HEK293 (cell line): ENCODE measurements at regions not wholly inside any gene's neighbourhood (a gene's known extent, or its start where the extent isn't known, plus 50 kb on each side); places are given as distances from the start of the nearest gene placed in this dataset.

Experiments
- HOXA7 ChIP-seq: sonication (generic); formaldehyde crosslinking; IDR thresholded peaks from 2 replicates; pipeline ENCODE4 v1.8.1; 2022; ENCODE audit warnings: missing genetic modification reagents, borderline replicate concordance
- KLF10 ChIP-seq: fragments of 450-650 bp; IDR thresholded peaks from 2 replicates; pipeline ENCODE4 v1.5.1; 2018; ENCODE audit warnings: missing biosample characterization, mild to moderate bottlenecking, missing genetic modification characterization
- KLF7 ChIP-seq: fragments of 450-650 bp; formaldehyde crosslinking; IDR thresholded peaks from 2 replicates; pipeline ENCODE4 v1.5.1; 2016; ENCODE audit warnings: missing biosample characterization, missing genetic modification characterization, borderline replicate concordance
- SP2 ChIP-seq: fragments of 450-650 bp; formaldehyde crosslinking; IDR thresholded peaks from 2 replicates; pipeline ENCODE4 v1.5.1; 2016; ENCODE audit warnings: missing biosample characterization, missing genetic modification characterization
- YY1 ChIP-seq: fragments of 450-650 bp; formaldehyde crosslinking; IDR thresholded peaks from 2 replicates; pipeline ENCODE4 v1.5.1; 2018; ENCODE audit warnings: missing biosample characterization, missing genetic modification characterization
- ZFP37 ChIP-seq: fragments of 450-650 bp; formaldehyde crosslinking; IDR thresholded peaks from 2 replicates; pipeline ENCODE4 v1.5.1; 2016; ENCODE audit warnings: missing biosample characterization, missing genetic modification characterization
- ZNF362 ChIP-seq: fragments of 450-650 bp; formaldehyde crosslinking; IDR thresholded peaks from 2 replicates; pipeline ENCODE4 v1.5.1; 2016; ENCODE audit warnings: missing biosample characterization, missing genetic modification characterization
- ZNF623 ChIP-seq: fragments of 450-650 bp; formaldehyde crosslinking; IDR thresholded peaks from 2 replicates; pipeline ENCODE4 v1.5.1; 2016; ENCODE audit warnings: missing biosample characterization, missing genetic modification characterization
- ZXDB ChIP-seq: fragments of 450-650 bp; formaldehyde crosslinking; IDR thresholded peaks from 2 replicates; pipeline ENCODE4 v1.5.1; 2016; ENCODE audit warnings: missing biosample characterization, missing genetic modification characterization
- TF ChIP-seq, protein P1 (sequence below): fragments of 450-650 bp; formaldehyde crosslinking; IDR thresholded peaks from 2 replicates; pipeline ENCODE4 v1.5.1; 2016; ENCODE audit warnings: missing biosample characterization, missing genetic modification characterization
- TF ChIP-seq, protein P2 (sequence below): fragments of 450-650 bp; formaldehyde crosslinking; IDR thresholded peaks from 2 replicates; pipeline ENCODE4 v1.5.1; 2016; ENCODE audit warnings: missing biosample characterization, missing genetic modification characterization

DNA sequence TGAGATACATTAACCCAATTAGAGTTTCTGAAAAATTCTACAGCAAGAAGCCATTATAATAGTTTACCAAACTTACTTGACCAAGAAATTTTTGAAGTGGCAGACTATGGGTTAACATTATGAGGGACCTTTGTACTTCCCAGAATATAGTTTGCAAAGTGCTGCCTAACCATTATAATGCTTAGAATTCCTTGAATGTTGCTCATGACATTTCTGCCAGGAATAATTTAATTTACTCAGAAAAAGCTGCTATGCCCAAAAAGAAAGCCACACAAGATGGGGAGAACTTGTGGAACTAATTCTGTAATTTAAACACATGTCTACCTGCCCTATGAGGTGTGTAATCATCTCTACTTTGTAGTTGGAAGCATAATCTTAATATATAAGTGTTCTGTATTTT lies 58.1 kb upstream of the MYCBP2 start:
- TF ChIP-seq ZFP37 (tag by site-specific recombination) (no peak), HOXA7 (no peak), KLF7 (no peak), YY1 (tag by site-specific recombination) (no peak), ZNF623 (tag by site-specific recombination) (no peak), SP2 (no peak), KLF10 (tag by site-specific recombination) (no peak), ZXDB (tag by site-specific recombination) (no peak), ZNF362 (no peak)
- TF ChIP-seq, protein P1, sequence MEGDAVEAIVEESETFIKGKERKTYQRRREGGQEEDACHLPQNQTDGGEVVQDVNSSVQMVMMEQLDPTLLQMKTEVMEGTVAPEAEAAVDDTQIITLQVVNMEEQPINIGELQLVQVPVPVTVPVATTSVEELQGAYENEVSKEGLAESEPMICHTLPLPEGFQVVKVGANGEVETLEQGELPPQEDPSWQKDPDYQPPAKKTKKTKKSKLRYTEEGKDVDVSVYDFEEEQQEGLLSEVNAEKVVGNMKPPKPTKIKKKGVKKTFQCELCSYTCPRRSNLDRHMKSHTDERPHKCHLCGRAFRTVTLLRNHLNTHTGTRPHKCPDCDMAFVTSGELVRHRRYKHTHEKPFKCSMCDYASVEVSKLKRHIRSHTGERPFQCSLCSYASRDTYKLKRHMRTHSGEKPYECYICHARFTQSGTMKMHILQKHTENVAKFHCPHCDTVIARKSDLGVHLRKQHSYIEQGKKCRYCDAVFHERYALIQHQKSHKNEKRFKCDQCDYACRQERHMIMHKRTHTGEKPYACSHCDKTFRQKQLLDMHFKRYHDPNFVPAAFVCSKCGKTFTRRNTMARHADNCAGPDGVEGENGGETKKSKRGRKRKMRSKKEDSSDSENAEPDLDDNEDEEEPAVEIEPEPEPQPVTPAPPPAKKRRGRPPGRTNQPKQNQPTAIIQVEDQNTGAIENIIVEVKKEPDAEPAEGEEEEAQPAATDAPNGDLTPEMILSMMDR = no peak
- TF ChIP-seq, protein P2, sequence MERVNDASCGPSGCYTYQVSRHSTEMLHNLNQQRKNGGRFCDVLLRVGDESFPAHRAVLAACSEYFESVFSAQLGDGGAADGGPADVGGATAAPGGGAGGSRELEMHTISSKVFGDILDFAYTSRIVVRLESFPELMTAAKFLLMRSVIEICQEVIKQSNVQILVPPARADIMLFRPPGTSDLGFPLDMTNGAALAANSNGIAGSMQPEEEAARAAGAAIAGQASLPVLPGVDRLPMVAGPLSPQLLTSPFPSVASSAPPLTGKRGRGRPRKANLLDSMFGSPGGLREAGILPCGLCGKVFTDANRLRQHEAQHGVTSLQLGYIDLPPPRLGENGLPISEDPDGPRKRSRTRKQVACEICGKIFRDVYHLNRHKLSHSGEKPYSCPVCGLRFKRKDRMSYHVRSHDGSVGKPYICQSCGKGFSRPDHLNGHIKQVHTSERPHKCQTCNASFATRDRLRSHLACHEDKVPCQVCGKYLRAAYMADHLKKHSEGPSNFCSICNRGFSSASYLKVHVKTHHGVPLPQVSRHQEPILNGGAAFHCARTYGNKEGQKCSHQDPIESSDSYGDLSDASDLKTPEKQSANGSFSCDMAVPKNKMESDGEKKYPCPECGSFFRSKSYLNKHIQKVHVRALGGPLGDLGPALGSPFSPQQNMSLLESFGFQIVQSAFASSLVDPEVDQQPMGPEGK (tag by site-specific recombination) = no peak
